ENCODE measurements at regions not wholly inside any gene's neighbourhood (a gene's known extent, or its start where the extent isn't known, plus 50 kb on each side); places are given as distances from the start of the nearest gene placed in this dataset.

DNA sequence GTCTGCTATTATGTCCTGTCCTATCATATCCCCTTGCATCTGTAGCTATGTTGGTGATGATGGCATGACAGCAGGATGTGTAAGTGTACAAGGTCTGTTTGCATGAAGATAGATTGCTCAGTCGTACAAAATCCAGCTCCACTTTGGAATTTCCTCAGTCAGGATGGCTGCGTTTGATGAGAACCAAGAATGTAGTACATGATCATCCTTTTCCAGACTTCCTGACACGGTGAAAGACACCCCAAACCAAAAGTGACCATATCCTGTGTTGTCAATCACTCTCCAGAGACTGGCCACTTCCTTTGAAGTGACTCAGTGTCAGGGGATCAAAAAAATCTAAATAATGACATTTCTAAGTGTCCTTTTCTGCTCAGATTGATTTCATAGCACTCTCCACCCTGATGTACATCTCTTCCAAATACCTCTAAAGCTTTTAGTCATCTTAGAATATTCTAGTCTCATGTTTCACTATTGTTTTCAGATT is 213.4 kb downstream of the PLK2 start:
- no peak for DNase-seq

DNA sequence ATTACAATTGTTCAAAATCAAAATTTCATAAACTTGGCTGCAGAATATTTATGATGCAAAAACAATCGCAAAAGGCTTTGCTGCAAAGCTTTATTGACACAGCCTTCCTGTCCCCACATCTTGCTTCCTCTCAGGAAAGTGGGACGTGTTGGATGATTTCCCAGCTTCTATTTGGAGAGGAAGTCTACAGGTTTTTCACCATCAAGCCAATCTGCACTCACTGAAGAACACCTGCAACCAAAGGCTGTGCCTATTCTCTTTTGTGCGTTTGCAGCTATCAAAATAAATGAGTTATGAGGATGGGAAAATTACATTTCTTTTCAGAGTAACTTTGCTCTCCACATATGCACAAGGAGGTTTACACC is 214.4 kb downstream of the PLK2 start:
- DNase-seq = no peak

DNA sequence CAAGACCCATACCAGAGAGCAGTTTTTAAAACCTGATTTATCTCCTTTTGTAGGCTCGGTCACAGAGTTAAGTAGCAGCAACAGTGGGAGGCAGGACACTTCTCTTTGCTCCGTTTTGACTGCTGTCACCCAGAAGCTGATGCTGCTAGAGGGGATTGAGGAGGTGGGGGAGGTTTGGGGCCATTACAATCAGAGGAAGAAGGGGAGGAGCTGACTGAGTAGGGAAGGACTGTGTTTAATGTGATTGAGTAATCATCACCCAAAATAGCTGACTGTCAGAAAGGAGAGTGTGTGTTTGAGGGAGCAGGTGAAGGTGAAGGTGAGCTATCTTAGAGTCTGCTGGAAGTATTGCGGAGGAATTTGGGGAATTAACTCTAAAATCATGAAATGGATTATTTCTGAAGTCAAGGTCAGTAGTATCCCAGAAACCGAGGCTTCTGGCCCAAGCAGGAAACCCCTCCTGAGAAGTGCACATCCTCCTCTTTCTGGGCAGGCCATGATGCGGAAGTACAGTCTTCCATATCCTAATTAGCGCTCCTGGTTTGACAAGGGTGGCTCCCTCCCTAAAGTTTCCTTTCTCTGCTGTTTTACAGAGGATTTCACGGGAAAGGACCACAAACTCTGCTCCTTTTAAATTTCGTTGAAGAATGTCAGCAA is 214.9 kb downstream of the PLK2 start:
- no peak for DNase-seq

DNA sequence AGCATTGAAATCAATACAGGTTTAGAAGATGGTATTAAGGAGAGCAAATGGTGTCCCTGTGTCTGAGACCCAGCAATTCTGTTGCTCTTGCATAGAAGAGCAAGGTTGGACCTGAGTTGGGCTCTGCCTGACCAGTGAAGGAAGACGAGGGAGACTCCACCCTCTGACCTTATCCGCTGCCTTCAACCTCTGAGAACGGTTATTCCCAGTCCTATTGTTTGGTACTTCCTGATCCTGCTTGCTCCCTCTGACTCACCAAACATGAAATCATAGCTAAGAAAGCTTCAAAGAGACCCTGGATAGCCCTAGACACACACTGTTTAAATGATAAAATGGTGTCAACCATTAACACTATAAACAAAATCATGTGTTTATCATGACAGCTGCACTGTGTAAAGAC is 218.5 kb downstream of the PLK2 start:
- DNase-seq = no peak

- DNase-seq = no peak
Measured at GRCh38 chr5:58240322-58240721, 219.6 kb downstream of the PLK2 start.

- no peak for DNase-seq
Measured at GRCh38 chr5:58239731-58240130, 220.2 kb downstream of the PLK2 start.

- DNase-seq = no peak
Measured at GRCh38 chr5:58239045-58239444, 220.8 kb downstream of the PLK2 start.

GRCh38 chr5:58236498-58236897 is 223.4 kb downstream of the PLK2 start:
- no peak for DNase-seq

DNA sequence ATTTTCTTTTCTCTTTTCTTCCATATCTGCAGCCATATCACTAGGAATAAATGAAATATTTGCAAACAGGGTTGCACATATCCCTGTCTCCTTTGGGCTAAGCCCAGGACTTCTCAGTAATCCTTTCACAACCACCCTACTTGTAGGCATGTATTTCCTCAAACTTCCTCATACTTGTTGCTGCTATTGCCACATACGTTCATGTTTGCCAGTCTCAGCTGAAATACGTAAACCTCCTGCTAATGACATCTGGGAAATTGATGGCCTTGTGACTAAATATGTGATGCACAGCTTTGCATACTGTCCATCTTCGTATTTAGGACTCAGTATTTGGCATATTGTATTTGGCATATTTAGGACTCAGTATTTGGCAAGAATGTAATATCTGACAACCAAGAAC is 224.6 kb downstream of the PLK2 start:
- DNase-seq = no peak

- no peak for DNase-seq
Measured at GRCh38 chr5:58232130-58232529, 227.8 kb downstream of the PLK2 start.

GRCh38 chr5:58231041-58231440 is 228.8 kb downstream of the PLK2 start:
- no peak for DNase-seq

- no peak for DNase-seq
Measured at GRCh38 chr5:58228896-58229295, 231.0 kb downstream of the PLK2 start.

DNA sequence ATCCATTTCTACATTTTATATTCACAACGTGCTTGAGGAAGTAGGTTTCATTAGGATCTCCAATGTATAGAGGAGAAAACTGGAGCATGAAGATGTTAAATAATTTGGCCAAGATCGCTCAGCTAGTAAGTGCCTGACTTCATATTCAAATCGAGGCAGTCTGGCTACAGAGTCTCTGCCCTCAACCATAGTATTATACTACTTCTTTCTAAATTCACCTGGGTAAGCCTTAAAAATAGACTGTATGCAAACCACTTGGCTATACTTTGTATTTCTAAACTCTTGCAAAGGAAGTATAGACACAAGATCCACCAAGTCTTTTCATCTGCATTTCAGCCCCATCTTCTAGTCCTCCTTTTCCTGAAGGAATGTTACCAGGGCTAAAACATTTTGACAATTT is 232.0 kb downstream of the PLK2 start:
- DNase-seq = no peak

DNA sequence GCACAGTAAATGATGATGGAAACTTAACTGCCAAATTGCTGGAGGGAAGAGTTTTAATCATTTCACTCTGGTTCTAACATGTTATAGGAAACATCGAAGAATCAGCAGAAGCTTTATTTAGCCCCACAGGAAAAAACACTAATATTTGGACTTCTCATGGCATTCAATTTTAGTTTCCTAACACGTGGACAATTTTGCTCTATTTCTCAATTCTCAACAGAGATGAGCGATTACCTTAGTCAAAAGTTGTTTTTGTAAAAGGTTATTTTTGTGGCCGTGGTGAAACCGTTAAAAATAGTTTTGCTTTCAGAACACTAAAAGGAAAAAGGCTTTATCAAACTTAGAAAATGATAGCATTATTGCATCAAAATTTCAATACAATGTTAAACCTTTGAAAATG is 235.2 kb downstream of the PLK2 start:
- no peak for DNase-seq

GRCh38 chr5:58224221-58224620 is 235.7 kb downstream of the PLK2 start:
- DNase-seq = no peak

- no peak for DNase-seq
Measured at GRCh38 chr5:58215364-58215763, 244.5 kb downstream of the PLK2 start.

- DNase-seq = no peak
Measured at GRCh38 chr5:58211441-58211840, 248.4 kb downstream of the PLK2 start.

DNA sequence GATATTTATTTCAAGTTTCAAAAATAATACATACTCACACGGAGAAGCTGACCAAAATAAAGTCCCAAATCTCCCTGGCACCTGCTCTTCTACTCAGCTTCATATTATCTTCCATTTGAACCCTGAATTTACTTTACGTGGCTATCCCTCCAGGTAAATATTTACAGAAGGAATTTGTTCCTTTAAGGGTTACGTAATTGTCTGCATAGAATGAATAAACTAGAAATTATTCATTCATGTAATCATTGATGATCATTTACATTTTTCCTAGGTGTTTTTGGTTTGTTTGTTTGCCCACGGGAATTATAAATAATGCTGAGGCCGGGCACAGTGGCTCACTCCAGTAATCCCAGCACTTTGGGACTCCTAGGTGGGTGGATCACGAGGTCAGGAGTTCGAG is 251.2 kb downstream of the PLK2 start:
- no peak for DNase-seq

DNA sequence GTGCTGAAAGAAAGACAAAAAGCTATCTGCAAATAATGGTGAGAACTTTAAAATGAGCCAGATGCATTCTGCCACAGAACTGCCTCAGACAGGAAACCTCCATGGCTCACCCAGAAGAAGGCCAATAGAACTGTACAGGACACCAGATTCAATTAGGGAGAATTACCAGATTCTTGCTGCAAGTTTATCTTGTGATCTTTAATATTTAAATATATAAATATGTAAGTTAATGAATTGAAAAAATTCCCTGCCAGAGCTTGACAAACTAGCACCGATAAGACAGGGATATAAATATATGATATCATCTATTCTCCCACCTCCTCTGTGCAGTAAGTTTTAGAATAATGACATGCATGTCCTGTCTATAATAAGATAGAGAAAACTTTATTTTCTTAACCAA is 252.8 kb downstream of the PLK2 start:
- DNase-seq = no peak

DNA sequence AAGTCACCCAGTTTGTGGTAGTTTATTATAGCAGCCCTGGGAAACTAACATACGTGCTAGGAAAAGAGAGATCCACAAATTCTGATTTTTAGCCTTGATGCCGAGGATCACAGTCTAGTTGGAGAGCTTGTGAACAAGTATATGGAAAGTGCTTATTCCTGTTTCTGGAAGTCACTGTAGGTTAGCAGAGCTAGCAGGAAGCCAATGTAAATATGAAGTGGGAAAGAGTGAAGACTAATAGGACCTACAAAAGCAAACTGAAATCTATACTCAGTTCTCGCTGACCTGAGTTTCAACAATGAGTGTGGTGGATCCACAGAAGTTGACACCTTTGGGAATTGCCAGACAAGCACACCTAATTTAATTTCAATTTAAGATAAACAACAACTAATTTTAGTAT is 254.9 kb downstream of the PLK2 start:
- no peak for DNase-seq

DNA sequence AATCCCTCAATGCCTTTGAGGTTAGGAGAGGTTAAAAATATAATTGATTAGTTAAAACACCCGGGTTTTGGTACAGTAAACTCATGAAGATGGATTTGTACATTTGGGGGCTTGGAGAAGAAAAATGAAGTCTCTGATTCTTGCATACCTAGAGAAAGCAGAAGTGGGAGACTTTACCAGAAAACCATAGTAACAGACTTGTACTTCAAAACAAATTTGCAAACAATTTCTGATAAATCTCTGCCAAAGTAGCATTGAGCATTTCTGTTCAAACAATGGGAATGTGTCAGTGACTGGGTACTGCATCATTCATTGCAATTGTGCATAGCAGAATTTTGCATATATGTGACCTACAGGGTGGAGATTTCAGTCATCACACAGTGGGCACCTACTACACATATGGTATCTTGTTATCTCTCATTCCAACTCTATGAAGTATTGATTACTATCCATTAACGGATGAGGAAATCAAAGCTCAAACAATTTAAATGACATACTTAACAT is 256.9 kb downstream of the PLK2 start:
- DNase-seq = no peak

- DNase-seq = no peak
Measured at GRCh38 chr5:58201922-58202648, 257.8 kb downstream of the PLK2 start.

DNA sequence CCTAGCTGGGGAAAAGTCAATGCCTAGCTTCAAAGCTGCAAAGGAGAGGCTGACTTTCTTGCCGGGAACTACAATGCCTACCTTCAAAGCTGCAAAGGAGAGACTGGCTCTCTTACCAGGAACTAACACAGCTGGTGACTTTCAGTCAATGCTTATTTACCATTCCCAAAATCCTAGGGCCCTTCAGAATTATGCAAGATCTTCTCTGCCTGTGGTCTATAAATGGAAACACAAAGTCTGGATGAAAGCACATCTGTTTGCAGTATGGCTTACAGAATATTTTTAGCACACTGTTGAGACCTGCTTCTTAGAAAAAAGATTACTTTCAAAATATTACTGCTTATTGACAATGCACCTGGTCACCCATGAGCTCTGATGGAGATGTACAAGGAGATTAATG is 259.4 kb downstream of the PLK2 start:
- DNase-seq = no peak

GRCh38 chr5:58199087-58199486 is 260.8 kb downstream of the PLK2 start:
- DNase-seq = no peak

DNA sequence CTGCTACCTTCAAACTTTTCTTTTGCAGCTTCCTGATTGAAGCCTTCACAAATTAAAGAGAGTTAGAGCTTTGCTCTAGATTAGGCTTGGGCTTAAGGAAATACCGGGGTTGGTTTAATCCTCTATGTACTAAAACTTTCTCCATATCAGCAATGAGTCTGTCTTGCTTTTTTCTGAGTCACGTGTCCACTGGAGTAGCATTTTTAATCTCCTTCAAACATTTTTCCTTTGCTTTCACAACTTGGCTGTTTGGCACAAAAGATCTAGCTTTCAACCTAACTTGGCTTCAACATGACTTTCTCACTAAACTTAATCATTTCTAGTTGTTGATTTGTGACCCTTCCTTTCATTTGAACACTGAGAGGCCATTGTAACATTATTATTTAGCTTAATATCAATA is 261.6 kb downstream of the PLK2 start:
- no peak for DNase-seq

Measured in NCI-H2029 (cell line).